ENCODE measurements at regions not wholly inside any gene's neighbourhood (a gene's known extent, or its start where the extent isn't known, plus 50 kb on each side); places are given as distances from the start of the nearest gene placed in this dataset.

DNA sequence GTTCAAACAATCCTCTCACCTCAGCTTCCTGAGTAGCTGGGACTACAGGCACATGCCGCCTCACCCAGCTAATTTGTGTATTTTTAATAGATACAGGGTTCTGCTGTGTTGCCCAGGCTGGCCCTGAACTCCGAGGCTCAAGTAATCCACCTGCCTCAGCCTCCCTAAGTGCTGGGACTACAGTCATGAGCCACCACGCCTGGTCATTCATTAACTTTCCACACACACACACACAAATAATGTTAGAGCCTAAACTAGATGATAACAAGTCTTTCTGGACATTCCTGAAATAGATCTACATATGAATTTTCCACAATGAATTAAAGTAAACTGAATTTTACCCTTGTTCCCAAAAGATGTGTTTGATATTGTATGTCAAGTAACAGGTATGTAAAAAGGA, 776.0 kb downstream of the GALC start:
- FAIRE-seq = no peak

DNA sequence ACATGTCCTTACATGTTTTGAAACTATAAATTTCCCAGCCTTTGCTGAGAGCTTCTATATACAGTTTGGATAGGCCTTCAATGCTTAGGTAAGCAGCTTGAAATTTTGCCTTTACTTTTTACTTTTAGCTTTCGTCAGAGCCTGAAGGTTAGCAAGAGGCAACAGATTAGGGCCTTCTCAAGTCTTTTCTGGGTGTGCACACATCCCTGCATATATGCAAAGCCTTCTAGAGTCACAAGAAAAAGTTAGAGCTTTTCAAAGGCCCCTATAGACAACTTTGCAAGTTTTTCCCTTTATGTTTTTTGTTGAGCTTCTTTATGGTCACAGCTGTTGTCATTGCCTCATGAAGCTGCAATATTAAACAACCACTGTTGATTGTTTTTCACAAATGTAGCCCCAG, 778.4 kb downstream of the GALC start:
- FAIRE-seq = no peak

DNA sequence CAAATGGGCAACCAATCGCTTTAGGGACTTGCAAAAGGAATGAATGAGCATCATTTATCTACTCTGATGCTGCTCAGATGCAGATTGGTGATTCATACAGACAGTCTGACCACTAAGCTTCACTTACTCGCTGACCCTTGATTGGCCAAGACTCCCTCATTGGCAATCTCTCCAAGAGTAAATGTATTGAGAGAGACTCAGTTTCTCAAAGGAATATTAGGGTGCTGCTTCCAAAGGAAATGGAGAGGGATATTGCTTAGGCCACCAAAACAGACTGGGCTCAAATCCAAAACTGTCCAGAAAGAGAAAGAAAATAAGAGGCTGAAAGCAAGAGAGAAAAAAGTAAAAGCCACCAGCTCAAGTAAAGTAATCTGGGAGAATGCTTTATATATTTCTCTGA, 785.2 kb downstream of the GALC start:
- no peak for FAIRE-seq

DNA sequence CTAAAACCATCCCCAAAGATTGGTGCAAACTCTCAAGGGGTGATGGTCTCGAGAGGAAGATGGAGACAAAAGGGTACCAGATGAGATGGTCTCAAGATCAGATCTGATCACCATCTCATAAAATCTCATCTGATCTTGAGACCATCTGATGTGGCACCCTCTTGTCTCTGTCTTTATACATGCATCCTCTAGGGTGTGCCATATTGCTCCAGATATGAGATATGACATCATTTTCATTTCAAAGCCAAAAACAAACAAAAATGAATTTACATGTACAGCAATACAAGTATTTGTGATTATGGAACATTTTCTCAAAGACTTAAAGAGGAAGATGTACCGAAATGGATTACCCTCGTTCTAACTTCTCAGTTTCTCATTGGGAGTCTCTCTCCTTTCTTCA, 787.2 kb downstream of the GALC start:
- FAIRE-seq = no peak

DNA sequence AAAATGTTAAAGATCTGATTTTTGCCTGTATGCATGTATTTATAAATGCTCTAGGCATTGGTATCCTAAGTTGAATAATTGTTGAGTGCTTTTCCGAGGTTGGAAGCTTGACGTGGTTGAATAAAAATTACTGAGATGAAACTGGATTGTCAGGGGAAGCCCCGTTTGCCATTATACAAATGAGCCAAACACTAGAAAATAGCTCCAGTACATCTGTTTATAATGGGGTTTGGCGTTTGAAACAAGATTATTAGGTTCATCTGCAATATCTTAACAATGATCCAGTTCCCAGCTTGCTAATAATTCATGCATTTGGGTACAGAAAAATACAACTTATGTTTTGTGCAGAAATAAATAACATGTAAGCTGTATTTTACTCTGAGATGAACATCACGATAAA, 789.6 kb downstream of the GALC start:
- no peak for FAIRE-seq

DNA sequence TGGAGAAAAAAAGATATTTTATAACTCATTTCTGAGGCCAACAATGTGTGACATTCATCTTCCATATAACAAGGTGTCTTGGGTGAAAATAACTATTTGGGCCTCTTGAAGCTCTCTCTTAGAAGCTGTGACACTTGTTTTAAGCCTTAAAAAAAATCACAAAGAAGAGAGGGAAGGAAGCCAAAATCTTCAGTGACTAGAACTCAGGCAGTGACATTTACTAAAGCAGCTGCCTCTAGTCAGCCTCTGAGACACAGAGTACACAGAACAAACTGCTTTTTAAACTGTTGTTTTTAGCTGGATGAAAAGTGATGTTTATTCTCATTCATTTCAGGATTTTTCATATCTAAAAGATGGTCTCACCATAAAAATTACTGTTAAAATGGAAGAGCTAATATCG, 793.6 kb downstream of the GALC start:
- FAIRE-seq = no peak

DNA sequence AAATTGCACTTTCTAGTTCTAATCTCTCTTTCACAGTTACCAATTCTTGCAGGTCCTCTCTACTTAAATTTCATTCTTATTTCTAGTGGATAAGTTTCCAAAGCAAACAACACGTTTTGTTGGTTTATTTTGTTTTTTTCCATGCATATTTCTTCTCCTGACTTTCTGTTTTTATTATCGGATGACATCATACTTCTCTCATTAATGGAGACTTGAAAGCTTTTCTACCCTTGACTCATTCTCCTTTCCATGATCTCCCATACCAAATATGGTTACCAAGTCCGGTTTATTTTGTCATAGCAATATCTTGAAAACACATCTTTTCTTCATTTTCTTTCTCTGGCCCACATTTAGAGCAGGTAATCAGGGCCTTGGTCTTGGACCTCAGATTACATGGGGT, 796.5 kb downstream of the GALC start:
- no peak for FAIRE-seq

DNA sequence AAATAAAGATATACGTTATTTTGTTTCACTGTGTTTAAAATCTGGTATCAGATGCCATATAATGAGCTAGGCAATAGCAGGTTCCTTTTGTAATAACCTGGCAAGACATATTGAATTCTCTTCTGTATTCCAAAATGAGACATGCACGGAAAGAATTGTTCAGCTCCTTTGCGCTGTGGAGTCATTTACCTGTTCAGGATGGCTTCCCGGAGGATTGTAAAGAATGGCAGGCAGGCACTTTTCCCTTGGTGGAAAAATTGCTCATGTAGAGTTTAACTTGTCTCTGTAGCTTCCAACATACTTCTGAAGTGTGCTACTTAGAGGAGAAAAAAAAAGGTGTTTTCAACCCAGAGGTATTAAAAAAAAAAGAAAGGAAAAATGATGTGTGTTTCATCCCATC, 805.2 kb downstream of the GALC start:
- no peak for FAIRE-seq

DNA sequence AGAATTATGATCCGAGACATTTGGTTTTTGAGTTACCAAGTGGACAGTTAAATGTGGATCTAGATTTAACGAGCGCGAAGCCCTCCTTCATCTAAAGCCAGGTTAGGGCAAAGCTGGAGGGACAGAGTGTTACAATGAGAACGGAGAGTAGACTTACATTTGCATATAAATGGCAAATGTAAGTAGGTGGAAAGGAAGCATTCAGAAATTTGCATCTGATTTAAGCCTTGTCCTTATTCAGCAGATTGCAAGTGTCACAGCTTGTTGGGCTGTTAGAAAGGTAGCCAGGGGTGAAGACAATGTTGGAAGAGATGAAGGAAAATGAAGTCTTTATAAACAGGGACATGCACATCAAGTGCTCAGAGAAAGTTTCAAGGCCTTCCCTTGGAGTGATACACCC, 806.2 kb downstream of the GALC start:
- no peak for FAIRE-seq

DNA sequence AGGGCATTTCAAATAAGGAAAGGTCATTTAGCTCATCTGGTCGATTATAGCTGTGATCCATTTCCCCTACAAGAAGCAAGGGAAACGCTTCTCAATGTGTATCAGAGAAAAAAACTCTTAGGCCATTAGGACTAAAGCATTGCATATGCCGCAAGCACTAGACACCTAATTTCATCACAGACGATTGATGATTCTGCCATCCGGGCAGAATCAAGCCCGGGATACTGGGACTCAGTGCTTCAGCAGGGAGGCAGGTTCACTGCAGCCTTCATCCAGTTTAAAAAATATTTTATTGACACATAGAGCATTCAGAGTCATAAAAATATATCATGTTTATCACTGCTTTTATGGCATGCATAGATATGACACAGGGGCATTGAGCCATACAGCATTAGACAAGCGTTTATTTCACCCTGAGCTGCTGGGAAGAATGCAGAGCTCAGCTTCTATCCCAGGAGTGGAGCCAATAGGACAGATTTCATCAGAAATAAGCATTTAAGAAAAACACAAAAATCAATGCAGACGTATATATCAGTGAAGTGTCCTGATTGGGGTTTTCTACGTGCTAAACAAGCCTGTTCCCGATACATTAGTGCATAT, 806.9 kb downstream of the GALC start:
- no peak for FAIRE-seq

DNA sequence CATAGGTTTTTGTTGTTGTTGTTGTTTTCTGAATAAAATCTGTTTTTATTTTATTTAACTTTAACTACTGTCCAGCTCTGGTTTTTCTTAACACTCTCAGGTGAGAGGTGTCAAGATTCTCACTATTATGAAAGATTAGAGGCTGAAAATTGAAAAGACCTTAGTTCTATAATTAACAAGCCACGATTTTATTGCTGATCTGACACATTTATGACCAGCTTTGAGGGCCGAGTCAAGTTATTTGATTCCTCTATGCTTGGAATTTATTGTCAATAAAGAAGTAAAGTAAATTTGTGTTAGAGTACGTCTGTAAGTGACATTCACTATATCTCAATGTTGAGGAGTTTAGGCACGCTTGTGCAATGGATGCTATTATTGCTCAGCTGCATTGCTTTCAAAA, 808.8 kb downstream of the GALC start:
- FAIRE-seq = no peak

DNA sequence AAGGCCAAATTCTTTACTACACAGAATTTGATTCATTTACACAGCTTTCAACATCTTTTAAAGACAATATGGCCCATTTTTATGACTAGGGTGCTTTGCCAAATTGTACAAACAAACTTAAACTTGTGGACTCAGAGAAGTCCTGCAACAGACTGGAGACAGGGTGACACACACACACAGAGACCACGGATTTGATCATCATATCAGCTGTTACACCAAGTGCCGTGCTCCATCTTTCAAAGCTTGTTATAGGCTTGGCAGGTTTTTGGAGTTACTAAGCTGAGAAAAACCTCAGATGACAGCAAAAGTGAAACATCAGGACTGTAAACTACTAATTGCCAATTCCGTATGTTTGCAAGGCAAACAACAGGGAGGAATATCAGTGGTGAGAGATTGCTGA, 811.7 kb downstream of the GALC start:
- FAIRE-seq = no peak

DNA sequence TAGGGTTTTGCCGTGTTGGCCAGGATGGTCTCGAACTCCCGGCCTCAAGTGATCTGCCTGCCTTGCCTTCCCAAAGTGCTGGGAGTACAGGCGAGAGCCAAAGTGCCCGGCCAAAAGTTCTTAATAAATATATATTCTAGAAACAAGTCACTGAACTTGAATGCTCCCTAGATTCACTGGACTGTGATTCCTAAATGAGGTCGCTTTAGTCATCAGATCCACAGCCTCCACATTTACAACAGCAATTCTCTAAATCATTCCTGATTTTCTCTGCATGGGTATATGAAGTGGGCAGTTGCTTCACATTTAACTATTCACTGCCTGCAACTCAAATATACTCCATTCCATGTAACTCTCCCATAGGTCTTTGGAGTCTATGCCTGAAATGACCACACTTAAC, 813.0 kb downstream of the GALC start:
- FAIRE-seq = no peak

DNA sequence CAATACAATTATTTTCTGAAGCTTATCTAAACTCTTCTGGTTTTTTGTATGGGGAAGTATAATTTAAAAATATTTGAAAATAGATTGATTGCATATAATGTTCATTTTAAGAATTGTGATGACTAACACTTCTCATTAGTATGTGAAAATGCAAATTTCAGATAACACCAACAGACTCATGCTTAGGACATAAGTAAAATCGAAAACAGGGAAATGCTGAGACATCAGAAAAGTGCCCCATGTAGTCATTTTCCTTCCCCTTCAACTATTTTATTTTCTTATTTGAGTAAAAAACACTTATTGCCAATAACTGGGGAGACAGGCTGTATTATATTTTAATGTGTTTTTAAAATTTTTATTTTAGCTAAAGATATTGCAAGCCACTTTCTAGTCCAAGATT, 814.7 kb downstream of the GALC start:
- no peak for FAIRE-seq

DNA sequence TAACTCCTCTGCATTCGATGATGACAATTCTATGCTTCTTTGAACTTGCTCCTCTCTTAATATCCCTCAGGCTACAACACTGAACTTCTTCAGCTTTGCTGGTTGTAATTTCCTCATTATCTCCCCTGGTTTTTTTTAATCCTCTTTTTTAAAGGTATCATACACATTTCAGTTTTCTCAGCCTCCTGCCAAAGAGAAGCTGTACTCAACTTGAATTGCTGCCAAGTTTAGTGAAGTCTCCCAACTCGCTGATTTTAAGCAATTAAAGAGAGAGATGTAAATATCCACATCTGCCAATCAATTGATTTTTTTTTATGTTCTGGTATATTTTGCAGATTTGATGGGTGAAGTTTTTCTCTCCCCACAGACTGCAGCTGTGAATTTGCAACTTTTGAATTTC, 817.8 kb downstream of the GALC start:
- FAIRE-seq = no peak

DNA sequence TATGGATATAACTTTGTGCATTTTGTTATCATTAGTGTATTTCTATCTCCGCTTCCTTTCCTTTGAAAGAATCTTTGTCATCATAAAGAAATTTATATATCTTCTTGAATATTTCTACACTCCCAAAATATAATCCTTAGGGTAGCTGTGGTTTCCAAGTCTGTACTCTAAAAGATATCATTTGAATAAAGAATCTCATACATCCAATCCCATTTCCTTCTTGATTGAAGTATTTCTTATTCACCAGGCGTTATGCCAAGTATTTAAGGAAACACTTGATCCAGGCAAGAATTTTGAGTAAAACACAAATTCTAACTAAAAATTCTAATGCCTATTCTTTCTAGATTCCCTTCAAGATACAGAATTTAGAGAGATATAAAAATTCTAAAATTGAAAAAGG, 821.8 kb downstream of the GALC start:
- FAIRE-seq = no peak

DNA sequence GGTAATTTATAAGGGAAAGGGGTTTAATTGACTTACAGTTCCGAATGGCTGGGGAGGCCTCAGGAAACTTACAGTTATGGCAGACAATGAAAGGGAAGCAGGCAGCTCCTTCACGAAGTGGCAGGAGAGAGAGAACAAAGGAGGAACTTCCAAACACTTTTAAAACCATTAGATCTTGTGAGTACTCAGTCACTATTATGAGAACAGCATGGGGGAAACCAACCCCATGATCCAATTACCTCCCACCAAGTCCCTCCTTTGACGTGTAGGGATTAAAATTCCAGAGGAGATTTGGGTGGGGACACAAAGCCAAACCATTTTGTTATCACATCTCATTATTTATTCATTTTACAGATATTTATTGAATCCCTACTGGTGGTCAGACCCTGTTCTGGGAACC, 822.8 kb downstream of the GALC start:
- FAIRE-seq = no peak

DNA sequence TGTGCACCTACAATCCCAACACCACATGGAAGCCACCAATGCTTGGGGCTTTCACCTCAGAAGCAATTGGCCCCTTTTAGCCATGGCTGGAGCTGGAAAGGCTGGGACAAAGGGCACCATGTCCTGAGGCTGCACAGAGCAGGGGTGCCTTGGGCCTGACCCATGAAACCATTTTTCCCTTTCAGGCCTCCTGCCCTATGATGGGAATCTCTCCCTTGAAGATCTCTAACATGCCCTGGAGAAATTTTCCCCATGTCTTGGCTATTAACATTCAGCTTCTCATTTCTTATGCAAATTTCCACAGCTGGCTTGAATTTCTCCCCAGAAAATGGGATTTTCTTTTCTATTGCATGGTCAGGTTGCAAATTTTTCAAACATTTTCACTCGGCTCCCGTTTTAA, 823.6 kb downstream of the GALC start:
- no peak for FAIRE-seq

DNA sequence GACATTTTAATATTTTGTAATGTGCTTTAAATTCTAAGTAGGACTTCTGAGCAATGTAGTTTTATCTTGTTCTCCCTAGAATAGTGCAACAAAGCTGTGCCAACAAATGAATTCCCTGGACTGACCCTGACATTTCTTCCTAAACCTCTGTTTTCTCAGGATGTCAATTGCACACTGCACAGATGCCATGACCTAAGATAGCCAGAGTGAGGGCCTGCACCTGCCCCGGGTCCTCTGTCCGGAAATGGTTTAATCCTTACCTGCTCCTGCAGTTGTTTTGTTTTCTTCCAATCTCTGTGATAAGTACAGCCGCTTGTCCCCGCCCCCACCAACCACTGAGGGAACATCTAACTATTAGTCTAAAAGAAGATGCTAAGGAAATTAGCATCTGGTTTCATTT, 831.5 kb downstream of the GALC start:
- no peak for FAIRE-seq

DNA sequence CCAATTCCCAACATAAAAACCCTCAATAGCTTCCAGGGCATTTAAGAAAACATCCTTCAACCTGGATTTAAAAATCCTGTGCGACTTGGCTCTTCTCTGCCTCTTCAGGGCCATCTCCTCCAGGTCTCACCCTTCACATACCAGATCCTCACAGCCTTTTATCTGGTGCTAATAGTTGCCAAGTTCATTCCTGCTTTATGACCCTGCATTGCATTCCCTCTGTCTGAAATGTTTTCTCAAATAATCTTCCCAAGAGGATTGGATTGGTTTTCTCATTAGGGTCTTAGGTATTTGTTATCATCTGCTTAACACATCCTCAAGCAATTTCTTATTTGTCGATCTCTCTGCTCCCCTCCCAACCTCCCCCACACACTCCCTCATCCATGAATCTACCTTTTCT, 832.0 kb downstream of the GALC start:
- FAIRE-seq = no peak

DNA sequence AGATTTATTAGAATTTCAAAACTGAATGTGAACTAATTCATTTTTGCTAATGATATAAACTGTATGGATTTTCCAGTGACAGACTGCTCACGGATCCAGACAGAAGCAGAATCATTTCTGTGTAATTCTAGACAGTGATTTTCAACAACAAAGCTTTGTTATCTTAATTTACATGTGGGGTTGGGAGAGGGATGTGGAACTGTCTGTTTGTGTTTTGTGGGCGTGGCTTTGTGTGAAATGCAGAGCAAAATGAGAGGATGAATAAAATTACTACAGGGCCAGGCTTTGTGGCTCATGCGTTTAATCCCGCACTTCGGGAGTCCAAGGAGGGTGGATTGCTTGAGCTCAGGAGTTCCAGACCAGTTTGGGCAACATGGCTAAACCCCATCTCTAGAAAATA, 834.7 kb downstream of the GALC start:
- no peak for FAIRE-seq

DNA sequence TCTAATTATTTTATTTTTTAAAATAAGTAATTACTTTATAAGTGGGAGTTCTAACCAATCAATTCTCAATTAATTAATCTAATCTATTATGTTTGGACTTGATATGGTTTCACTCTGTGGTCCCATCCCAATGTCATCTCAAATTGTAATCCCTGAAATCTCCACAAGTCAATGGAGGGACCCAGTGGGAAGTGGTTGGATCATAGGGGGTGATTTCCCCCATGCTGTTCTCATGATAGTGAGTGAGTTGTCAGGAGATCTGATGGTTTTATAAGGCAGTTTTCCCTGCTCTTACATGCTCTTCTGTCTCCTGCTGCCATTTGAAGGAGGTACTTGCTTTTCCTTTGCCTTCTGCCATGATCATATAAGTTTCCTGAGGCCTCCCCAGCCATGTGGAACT, 836.1 kb downstream of the GALC start:
- FAIRE-seq = no peak

DNA sequence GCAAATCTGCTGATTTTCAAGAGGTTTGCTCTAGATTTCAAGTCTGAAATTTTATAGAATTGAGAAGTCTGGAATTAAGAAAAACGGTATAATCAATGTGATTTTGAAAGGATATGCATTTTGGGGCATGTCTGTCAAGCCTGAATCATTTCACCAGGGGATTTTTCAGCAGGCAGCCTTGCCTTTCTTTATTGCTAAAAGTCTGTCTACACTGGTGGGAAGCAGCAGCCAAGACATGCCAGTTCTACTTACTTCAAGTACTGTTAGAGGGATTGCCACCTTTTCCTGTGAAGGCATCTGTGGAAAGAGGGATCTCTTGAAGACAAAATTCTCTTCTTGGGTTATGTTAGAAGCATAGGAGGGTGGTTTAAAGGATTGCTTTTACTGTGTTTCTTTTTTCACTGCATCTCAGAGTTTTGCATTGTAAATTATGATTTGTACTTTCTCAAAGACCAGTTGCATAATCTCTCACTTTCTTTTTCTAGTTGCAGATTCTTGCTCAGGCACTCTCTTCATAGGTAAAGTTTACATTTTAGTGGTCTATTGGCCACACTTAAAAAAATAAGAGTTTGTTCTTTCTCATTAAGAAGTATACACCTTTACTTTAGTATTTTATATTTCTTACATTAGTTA, 837.0 kb downstream of the GALC start:
- FAIRE-seq = no peak

DNA sequence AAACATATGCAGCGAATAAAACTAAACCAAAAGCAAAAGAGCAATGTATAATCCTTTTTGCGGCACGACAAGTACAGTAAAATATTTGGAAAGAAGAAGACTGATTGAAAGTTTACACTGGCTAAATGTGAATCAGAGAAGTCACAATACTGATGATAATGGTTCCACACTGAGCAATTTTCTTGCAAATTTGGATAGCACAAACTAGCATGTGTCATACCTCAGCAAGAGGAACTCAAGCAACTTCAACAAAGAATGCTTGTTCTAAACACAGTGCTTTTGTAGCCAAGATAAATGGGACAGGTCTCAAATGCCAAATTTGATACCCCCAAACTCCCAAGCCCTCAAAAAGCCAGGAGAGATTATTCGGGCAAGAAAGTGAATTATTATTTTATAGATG, 839.1 kb downstream of the GALC start:
- FAIRE-seq = no peak

DNA sequence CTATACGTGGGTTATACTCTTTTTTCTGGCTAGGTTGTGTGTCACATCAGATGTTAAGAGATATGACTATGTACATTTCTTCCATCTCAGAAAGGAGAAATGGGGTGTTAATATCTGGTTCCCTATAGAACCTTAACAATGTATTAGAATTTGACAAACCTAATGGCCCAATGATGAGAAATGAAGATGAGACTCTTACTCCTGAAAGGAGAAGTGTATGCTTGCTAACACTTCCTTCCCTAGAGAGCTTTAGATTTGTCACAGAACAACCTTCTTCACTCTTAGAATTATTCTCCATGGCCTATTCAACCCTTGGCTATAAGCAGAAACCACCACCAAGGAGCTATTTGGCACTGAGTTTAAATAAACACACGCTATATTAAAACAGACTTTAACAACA, 839.6 kb downstream of the GALC start:
- no peak for FAIRE-seq

DNA sequence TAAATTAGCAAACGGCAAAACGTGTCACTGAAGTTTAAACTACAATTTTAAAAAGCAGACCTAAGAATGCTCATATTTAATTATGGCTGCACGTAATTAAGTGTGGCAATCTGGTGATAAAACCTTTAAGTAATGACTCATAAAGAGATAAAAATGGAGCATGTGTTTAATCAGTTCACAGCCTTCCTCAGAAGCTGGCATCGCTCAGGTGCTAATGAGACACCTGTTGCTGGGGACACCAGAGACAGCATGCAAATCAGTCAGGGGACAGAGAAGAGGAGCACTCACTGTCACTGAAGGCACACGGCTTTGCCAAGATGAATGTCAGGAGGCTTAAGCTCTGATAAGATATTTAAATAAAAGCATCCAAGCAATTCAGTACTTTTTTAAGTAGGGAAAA, 840.3 kb downstream of the GALC start:
- no peak for FAIRE-seq
